H1 (cell line): ENCODE measurements at regions not wholly inside any gene's neighbourhood (a gene's known extent, or its start where the extent isn't known, plus 50 kb on each side); places are given as distances from the start of the nearest gene placed in this dataset.

Source experiments
- CTCF ChIA-PET: fragments of 300-600 bp; sonication (Branson Sonifier 250); formaldehyde crosslinking; loops from one replicate; lab custom pipeline; 2021; ENCODE audit not compliant: partially characterized antibody; lab: Charles Lee
- POLR2A ChIA-PET: fragments of 300-600 bp; sonication (Branson Sonifier 250); formaldehyde crosslinking; loops from one replicate; lab custom pipeline; 2021; ENCODE audit warnings: inconsistent platforms; ENCODE audit not compliant: partially characterized antibody; lab: Charles Lee
- DNase-seq, 2 experiments: peaks; one replicate each; pipeline versions ENCODE4 v3.0.0 to v3.0.0-alpha.2; 2010 to 2022; ENCODE audit warnings: low spot score in 2 of 2, low read depth in 1 of 2, mixed read lengths in 1 of 2
- FAIRE-seq: peaks from 2 replicates; lab custom pipeline; 2011; peaks lifted over from hg19 to GRCh38; lab: Jason Lieb, UNC
- H2AFZ ChIP-seq: 2 replicates; pipeline ENCODE4 v1.8.1; 2012; ENCODE audit warnings: low read length, inconsistent platforms
- H2AK5ac ChIP-seq: 2 replicates; pipeline ENCODE4 v1.6.1; 2013; ENCODE audit warnings: low read depth, low read length
- H2BK120ac ChIP-seq: replicated peaks from 2 replicates; pipeline ENCODE3; 2013; ENCODE audit warnings: low read depth, low read length, inconsistent platforms
- H2BK12ac ChIP-seq: 2 replicates; pipeline ENCODE4 v1.6.1; 2013; ENCODE audit warnings: low read depth, low read length
- H2BK15ac ChIP-seq: 2 replicates; pipeline ENCODE4 v1.6.1; 2013; ENCODE audit warnings: low read length
- H2BK20ac ChIP-seq: 2 replicates; pipeline ENCODE4 v1.6.1; 2013; ENCODE audit warnings: low read length
- H2BK5ac ChIP-seq: 2 replicates; pipeline ENCODE4 v1.6.1; 2013; ENCODE audit warnings: low read depth, low read length
- H3K14ac ChIP-seq: 2 replicates; pipeline ENCODE4 v1.6.1; 2013; ENCODE audit warnings: inconsistent platforms; ENCODE audit not compliant: insufficient read length
- H3K18ac ChIP-seq: 2 replicates; pipeline ENCODE4 v1.6.1; 2013; ENCODE audit warnings: low read length; ENCODE audit errors: extremely low read depth
- H3K23ac ChIP-seq: 2 replicates; pipeline ENCODE4 v1.6.1; 2013; ENCODE audit warnings: inconsistent platforms; ENCODE audit not compliant: insufficient read length
- H3K23me2 ChIP-seq: 2 replicates; pipeline ENCODE4 v1.6.1; 2013; ENCODE audit warnings: low read depth, low read length
- H3K27ac ChIP-seq: 2 replicates; pipeline ENCODE4 v1.6.1; 2011; ENCODE audit warnings: low read depth, low read length, inconsistent platforms
- H3K27me3 ChIP-seq, 4 experiments: replicated peaks in 1 of 4; 1 replicate in 1 of 4; 2 replicates in 3 of 4; pipeline versions ENCODE4 v1.6.1 to v1.8.1; 2011 to 2013; ENCODE audit warnings: low read length in 3 of 4, mild to moderate bottlenecking in 3 of 4, inconsistent platforms in 2 of 4, mixed read lengths in 2 of 4, moderate library complexity in 1 of 4; ENCODE audit not compliant: control insufficient read depth in 3 of 4, insufficient read depth in 3 of 4; ENCODE audit errors: extremely low read depth in 1 of 4
- H3K36me3 ChIP-seq, 4 experiments: 2 replicates each; pipeline versions ENCODE4 v1.6.1 to v1.8.1; 2011 to 2013; ENCODE audit warnings: mild to moderate bottlenecking in 4 of 4, low read length in 3 of 4, moderate library complexity in 2 of 4, control low read depth in 1 of 4, inconsistent platforms in 1 of 4; ENCODE audit not compliant: insufficient read depth in 4 of 4, control insufficient read depth in 2 of 4
- H3K4ac ChIP-seq: replicated peaks from 2 replicates; pipeline ENCODE3; 2013; ENCODE audit warnings: low read length, low read depth, mixed read lengths, inconsistent platforms; ENCODE audit not compliant: insufficient read length
- H3K4me1 ChIP-seq, 4 experiments: replicated peaks in 1 of 4; 1 replicate in 1 of 4; 2 replicates in 3 of 4; pipeline versions ENCODE4 v1.6.1 to v1.8.1; 2011 to 2013; ENCODE audit warnings: low read length in 3 of 4, inconsistent platforms in 2 of 4, mixed read lengths in 1 of 4; ENCODE audit not compliant: insufficient read depth in 4 of 4, control insufficient read depth in 3 of 4
- H3K4me2 ChIP-seq, 2 experiments: 2 replicates each; pipeline versions ENCODE4 v1.6.1 to v1.8.1; 2011 to 2013; ENCODE audit warnings: low read depth in 2 of 2, low read length in 2 of 2, control low read depth in 1 of 2, inconsistent platforms in 1 of 2, mild to moderate bottlenecking in 1 of 2; ENCODE audit not compliant: insufficient read depth in 1 of 2
- H3K4me3 ChIP-seq, 4 experiments: fragments of 200-600, 300-600 bp in 1 of 4; sonication (generic), shearing (Covaris generic), sonication (Bioruptor Twin) in 1 of 4; 2 replicates each; pipeline versions ENCODE4 v1.5.1 to v1.8.1; 2011 to 2016; ENCODE audit warnings: low read length in 4 of 4, low read depth in 3 of 4, control low read depth in 2 of 4, inconsistent platforms in 2 of 4, mild to moderate bottlenecking in 2 of 4, mixed read lengths in 1 of 4, moderate library complexity in 1 of 4; ENCODE audit not compliant: insufficient read depth in 2 of 4; ENCODE audit errors: extremely low read depth in 1 of 4
- H3K56ac ChIP-seq: replicated peaks from 2 replicates; pipeline ENCODE3; 2013; ENCODE audit warnings: low read depth, mild to moderate bottlenecking, mixed read lengths, low read length, inconsistent platforms; ENCODE audit not compliant: insufficient read length
- H3K79me1 ChIP-seq: 2 replicates; pipeline ENCODE4 v1.6.1; 2013; ENCODE audit warnings: low read depth, low read length, control low read depth
- H3K79me2 ChIP-seq, 2 experiments: 2 replicates each; pipeline versions ENCODE4 v1.6.1 to v1.8.1; 2012 to 2013; ENCODE audit warnings: low read length in 2 of 2, mild to moderate bottlenecking in 2 of 2, inconsistent platforms in 1 of 2; ENCODE audit not compliant: insufficient read depth in 2 of 2, control insufficient read depth in 1 of 2
- H3K9ac ChIP-seq, 4 experiments: replicated peaks in 1 of 4; 1 replicate in 1 of 4; 2 replicates in 3 of 4; pipeline versions ENCODE4 v1.6.1 to v1.8.1; 2011 to 2013; ENCODE audit warnings: low read depth in 3 of 4, low read length in 3 of 4, control low read depth in 2 of 4, mild to moderate bottlenecking in 2 of 4, moderate library complexity in 2 of 4, inconsistent platforms in 1 of 4; ENCODE audit errors: extremely low read depth in 1 of 4
- H3K9me3 ChIP-seq, 2 experiments: 2 replicates each; pipeline versions ENCODE4 v1.6.1 to v1.8.1; 2012 to 2013; ENCODE audit warnings: mild to moderate bottlenecking in 2 of 2, moderate library complexity in 2 of 2, control low read depth in 1 of 2, inconsistent platforms in 1 of 2, low read depth in 1 of 2, low read length in 1 of 2, mixed read lengths in 1 of 2; ENCODE audit not compliant: insufficient read depth in 2 of 2
- H4K20me1 ChIP-seq, 2 experiments: replicated peaks in 1 of 2; 2 replicates each; pipeline versions ENCODE3 to v1.8.1; 2011 to 2013; ENCODE audit warnings: inconsistent platforms in 2 of 2, low read length in 2 of 2, mild to moderate bottlenecking in 1 of 2; ENCODE audit not compliant: insufficient read depth in 2 of 2, control insufficient read depth in 1 of 2
- H4K5ac ChIP-seq: 2 replicates; pipeline ENCODE4 v1.6.1; 2013; ENCODE audit warnings: low read length, low read depth, mixed read lengths, inconsistent platforms; ENCODE audit not compliant: insufficient read length
- H4K8ac ChIP-seq: 2 replicates; pipeline ENCODE4 v1.8.0; 2013; ENCODE audit warnings: mild to moderate bottlenecking, moderate library complexity, low read length, inconsistent platforms; ENCODE audit not compliant: insufficient read depth; ENCODE audit errors: extremely low read depth
- H4K91ac ChIP-seq: replicated peaks from 2 replicates; pipeline ENCODE3; 2013; ENCODE audit warnings: low read length, mixed read lengths, inconsistent platforms; ENCODE audit not compliant: insufficient read length
- CTCF ChIP-seq, 3 experiments: IDR thresholded peaks; 1 replicate in 2 of 3; 2 replicates in 1 of 3; pipeline versions ENCODE4 v1.5.1 to v1.6.1; 2011; ENCODE audit warnings: low read length in 3 of 3, mild to moderate bottlenecking in 3 of 3, inconsistent platforms in 2 of 3, low read depth in 1 of 3, moderate library complexity in 1 of 3; ENCODE audit not compliant: insufficient read depth in 1 of 3; ENCODE audit errors: control extremely low read depth in 1 of 3
- NANOG ChIP-seq: IDR thresholded peaks from 2 replicates; pipeline ENCODE4 v1.6.1; 2011; ENCODE audit warnings: low read length, low read depth, mild to moderate bottlenecking, inconsistent platforms; ENCODE audit not compliant: insufficient read depth, poor library complexity, severe bottlenecking
- RAD21 ChIP-seq, 2 experiments: IDR thresholded peaks in 1 of 2; conservative IDR thresholded peaks in 1 of 2; 2 replicates each; pipeline ENCODE4 v1.6.1; 2011; ENCODE audit warnings: low read depth in 2 of 2, low read length in 2 of 2, improper control_type of control experiment in 1 of 2, inconsistent platforms in 1 of 2, mild to moderate bottlenecking in 1 of 2, moderate library complexity in 1 of 2
- WGBS, 2 experiments: shearing (Covaris generic) in 1 of 2; methylation state at CpG; one replicate each; pipeline versions ENCODE4 v1.1.6 to v1.1.7; 2013 to 2015; ENCODE audit warnings: low lambda C conversion rate in 2 of 2, mixed read lengths in 2 of 2, inconsistent platforms in 1 of 2, low coverage in 1 of 2, missing lambda C conversion rate in 1 of 2; ENCODE audit not compliant: insufficient replicate concordance in 2 of 2, insufficient coverage in 1 of 2, insufficient read length in 1 of 2; ENCODE audit errors: extremely low coverage in 1 of 2, missing lambda C conversion rate in 1 of 2; 5-methylcytosine and 5-hydroxymethylcytosine counted together

GRCh38 chr10:2984682-2985081, 82.7 kb upstream of the PFKP start:
- H4K20me1 ChIP-seq = no peaks in the 10 kb centered on the region
- CTCF ChIA-PET = interaction anchor here (0.7 to 2.6 kb wide), 6 partner anchors 10 to 63 kb away, joined by 3 to 12 read pairs (median 3); no protein-coding TSS in a partner anchor
- 93% methylated on average over 10 of the region's 10 CpGs; no CpG with 5 or more reads in 1 of the 2 experiments for WGBS, 2 experiments
- POLR2A ChIA-PET = no interaction called here
- no peak overlapping the region for H4K8ac ChIP-seq
- H2BK20ac ChIP-seq = no peak overlapping the region
- no peak overlapping the region for H3K4me3 ChIP-seq
- H2BK12ac ChIP-seq = no peak overlapping the region
- H2AK5ac ChIP-seq = no peak overlapping the region; the same call in 1 of the 2 replicates
- no peaks in the 10 kb centered on the region for H3K79me1 ChIP-seq
- no peak overlapping the region for H4K5ac ChIP-seq
- no peaks in the 10 kb centered on the region for H3K36me3 ChIP-seq
- H3K56ac ChIP-seq = no peak overlapping the region
- DNase-seq = no peak
- no peak overlapping the region for H3K23ac ChIP-seq
- no peak overlapping the region for H2BK15ac ChIP-seq
- no peak overlapping the region for H2AFZ ChIP-seq
- no peaks in the 10 kb centered on the region for H3K27me3 ChIP-seq
- H2BK5ac ChIP-seq = no peak overlapping the region
- H3K4me2 ChIP-seq = no peak overlapping the region
- no peak overlapping the region for H3K18ac ChIP-seq
- peaks cover 3 to 5% of the 10 kb centered on the region in 2 experiments; a peak in 1 of 4 replicates for H3K9me3 ChIP-seq
- H3K4me1 ChIP-seq = peaks cover 0 to 5% (median 1%) of the 10 kb centered on the region in 4 experiments; a peak in 2 of 7 replicates
- TF ChIP-seq CTCF (IDR thresholded peaks at IDR 0.05; ENCODE audit: control extremely low read depth in 1 of 3, insufficient read depth in 1 of 3, low read depth in 1 of 3, low read length in 3 of 3) (no peak), RAD21 (IDR thresholded peaks at IDR 0.05 in 1 of 2, conservative IDR thresholded peaks at IDR 0.05 in 1 of 2; ENCODE audit: low read depth in 2 of 2, low read length in 2 of 2) (peak; percentile 9 to 17; a peak in 1 of 4 replicates), NANOG (no peak)
- no peak for FAIRE-seq
- no peak overlapping the region for H3K14ac ChIP-seq
- H3K23me2 ChIP-seq = no peaks in the 10 kb centered on the region
- no peak overlapping the region for H2BK120ac ChIP-seq
- no peaks in the 10 kb centered on the region for H3K79me2 ChIP-seq
- no peak overlapping the region for H3K4ac ChIP-seq
- H3K9ac ChIP-seq = no peak overlapping the region
- no peak overlapping the region for H3K27ac ChIP-seq
- no peak overlapping the region for H4K91ac ChIP-seq
